Limb (tissue), 2 donors: ENCODE measurements at regions not wholly inside any gene's neighbourhood (a gene's known extent, or its start where the extent isn't known, plus 50 kb on each side); places are given as distances from the start of the nearest gene placed in this dataset.

ENCODE experiments used
- DNase-seq, 2 donors: peaks; one replicate each; pipeline ENCODE4 v3.0.0-alpha.2; 2016; ENCODE audit errors: extremely low spot score in 2 of 2

DNA sequence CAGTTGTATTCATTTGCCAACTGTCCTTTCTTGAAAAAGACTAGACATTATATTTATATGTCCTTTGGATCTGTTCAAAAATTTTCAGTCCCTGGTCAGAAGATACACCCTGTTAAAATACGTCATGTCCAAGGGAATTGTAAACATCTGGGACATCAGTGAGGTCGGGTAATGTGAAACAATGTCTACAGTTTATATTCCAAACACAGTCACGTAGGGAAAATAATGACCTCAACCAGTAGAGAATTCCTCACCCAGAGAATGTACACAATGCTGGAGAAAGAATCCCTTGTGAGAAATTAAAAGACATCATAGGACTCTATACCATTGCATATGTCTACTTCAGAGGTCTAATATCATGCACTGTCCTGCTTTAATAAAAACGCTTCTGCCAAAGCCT, 888.0 kb upstream of the CHAC2 start:
- DNase-seq = no peak

DNA sequence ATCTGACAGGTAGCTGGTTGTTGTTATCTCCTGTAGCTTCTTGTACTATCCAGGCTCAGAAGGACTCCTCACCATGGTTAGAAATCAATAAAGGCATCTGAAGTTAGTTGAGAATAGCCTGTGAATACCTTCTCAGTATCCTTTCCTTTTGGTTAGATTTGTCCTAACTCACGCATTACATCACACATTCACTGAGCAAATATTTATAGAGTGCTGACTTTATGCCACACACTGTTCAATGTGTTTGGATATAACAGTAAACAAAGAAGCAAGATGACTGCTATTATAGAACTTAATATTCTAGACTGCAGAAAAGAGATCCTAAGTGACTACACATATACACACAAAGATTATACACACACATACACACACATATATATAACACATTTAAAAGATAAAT, 889.9 kb upstream of the CHAC2 start:
- no peak for DNase-seq

DNA sequence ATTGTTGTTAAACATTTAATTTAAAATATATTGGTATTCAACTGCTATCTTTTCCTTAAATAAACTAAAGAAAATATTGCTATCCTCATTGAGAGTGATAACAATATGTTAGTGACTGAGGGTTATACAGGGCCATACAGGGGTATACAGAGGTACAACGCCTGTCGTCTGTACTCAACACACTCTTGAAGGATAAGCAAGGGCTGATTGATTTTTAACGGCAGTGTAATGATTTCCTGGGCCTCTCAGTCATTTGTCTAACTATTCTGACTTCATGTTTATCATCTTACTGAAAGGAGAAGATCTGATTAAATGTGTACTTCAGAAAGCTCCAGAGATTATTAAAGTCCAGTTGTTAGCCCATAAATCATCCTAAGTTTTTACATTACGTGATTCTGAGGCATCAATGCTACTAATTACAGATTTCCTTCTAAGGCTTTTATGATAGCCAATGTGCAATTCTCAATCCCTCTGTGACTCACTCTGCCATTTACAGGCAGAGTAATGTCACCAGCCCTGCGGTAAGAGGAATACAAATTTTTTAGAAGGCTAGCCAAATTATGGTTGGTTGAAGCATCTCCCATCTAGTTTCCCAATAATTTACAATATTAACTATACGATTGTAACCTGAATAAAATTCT, 893.0 kb upstream of the CHAC2 start:
- DNase-seq = no peak

- DNase-seq = no peak
These were observed 904.8 kb upstream of the CHAC2 start for GRCh38 chr2:52862801-52863200.

DNA sequence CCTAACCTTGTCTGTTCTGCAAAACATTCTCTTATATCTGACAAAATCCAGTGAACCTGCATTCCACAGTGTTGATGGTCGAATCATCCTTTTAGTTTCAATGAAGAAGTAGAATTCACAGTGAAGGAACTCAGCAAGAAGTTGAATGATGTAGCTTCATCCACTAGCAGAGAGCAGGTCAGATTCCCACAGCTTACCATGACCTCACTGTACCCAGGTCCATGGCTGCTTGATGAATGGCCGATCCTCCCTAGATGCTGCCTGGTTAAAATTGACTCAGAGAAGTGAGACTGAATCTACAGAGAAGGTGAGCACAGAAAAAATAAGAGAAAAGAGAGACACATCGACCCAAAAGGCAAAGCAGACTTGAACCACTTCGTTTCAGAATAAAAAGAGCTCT, 906.0 kb upstream of the CHAC2 start:
- no peak for DNase-seq

GRCh38 chr2:52859065-52859464, 908.5 kb upstream of the CHAC2 start:
- no peak for DNase-seq

- DNase-seq = no peak
These were observed 909.9 kb upstream of the CHAC2 start for GRCh38 chr2:52857722-52858121.

GRCh38 chr2:52852006-52852405, 915.6 kb upstream of the CHAC2 start:
- DNase-seq = no peak

DNA sequence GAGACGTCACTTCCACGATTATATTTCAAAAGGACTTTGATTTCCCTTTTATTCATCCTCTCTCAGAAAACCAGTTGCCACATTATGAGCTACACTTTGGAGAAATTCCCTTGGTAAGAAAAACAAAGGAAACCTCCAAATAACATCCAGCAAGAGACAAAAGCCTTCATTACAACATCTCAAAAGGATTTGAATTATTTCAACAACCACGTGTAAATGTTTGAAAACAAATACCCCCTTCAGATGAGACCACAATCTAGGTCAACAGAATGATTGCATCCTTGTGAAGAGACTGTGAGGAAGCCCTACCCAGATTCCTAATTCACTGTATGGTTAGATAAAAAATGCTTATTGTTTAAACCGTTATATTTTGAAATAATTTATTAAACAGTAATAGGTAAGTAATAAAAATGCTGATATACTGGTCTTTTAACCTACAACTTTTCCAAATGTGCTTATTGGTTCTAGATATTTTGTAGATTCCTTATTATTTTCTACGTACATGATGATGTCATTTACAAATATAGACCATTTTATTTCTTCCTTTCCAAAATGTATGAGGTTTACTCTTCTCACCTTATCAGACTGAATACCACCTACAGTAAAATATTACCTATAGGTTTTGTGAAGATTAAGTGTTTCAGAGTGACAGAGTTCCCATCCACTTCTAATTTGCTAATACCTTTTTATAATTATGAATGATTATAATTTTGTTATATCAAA, 922.7 kb upstream of the CHAC2 start:
- no peak for DNase-seq

- no peak for DNase-seq
These were observed 931.7 kb upstream of the CHAC2 start for GRCh38 chr2:52835909-52836308.

DNA sequence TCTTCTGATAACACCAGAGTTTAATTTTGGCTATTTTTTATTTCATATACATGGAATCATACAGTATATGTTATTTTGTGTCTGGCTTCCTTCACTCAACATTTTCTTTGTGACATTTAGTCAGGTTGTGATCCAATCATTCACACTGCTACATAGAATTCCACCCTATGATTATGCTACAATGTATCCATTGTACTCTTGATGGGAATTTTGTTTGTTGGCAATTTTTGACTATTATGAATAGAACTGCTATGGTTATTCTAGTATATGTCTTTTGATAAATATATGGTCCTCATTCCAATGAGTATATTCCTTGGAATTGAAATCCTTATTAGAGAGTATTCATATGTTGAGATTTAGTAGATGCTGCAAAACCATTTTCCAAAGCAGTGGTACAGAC, 936.4 kb upstream of the CHAC2 start:
- DNase-seq = no peak

DNA sequence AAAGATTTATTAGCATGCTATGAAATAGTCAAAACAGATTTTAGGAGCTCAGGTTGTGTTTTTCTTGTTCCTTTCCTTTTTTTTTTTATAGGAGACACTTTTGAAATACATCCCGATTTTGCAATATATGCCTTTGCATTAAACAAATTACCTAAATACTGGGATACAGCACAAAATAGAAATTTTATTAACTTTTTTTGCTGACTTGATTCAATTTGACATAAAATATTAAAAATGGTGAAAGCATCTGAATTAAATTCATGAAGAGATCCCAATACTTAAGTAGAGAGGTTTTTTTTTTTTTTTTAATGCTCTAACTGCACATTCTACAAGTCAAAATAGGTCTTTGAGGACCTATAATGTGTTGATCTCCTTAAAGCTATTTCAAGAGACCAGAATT, 939.5 kb upstream of the CHAC2 start:
- no peak for DNase-seq

DNA sequence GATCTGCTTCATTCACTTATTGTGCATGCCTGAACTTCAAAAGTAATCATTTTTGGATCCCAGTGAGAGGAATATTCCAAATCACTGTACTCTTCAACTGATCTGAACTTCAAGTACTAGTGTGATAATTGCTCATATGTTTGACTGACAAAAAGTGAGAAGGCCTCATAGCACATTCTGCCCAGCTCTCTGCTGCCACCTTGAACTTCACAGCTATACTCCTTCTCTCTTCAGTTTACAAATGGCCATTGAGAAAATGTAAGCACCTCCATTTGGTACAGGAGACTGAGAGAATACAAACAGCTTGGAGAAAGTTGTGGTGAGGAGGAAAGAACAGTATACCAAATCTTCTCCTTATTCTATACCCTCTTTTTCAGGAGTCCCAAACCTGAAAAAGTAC, 946.0 kb upstream of the CHAC2 start:
- DNase-seq = no peak

GRCh38 chr2:52818958-52819357, 948.6 kb upstream of the CHAC2 start:
- DNase-seq = no peak

- DNase-seq = no peak
These were observed 957.1 kb upstream of the CHAC2 start for GRCh38 chr2:52810460-52810859.

DNA sequence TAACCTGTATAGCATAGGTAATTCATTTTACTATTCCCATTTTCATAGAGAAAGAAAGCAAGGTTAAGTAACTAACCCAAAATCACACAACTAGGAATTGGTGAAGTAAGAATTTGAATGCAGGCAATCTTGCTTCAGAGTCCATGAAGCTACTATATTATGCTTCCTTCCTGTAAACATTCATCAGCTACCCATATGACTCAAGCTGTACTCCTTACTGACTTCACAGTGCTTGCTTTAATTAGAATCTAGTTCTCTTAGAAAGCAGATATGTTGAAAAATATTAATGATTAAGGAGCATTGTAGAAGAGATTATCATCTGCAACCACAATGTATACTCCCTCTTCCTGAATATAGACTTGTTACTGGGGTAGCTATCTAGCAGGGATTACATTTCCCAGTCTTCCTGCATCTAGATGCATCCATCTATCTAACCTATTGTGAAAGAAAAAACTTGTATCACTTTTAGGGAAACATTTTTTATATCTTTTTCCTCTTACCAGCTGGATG, 961.6 kb upstream of the CHAC2 start:
- no peak for DNase-seq

DNA sequence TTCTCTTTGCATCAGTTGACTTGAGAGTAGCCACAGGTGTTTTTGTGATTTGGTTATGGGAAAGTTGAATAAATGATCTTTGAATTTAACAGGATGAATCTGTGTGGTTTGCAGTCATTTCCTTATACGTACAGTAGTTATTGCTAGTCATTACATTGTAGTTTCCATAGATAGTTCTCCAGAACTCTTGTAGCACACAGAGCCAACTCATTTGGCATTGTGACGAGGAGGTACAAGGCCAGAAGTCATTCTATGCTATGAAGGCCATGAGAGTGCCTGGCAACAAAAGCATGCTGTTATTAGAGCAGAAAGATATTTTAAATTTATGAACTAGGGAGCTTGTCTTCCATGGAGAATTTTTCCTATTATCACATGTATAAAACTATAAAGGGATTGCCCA, 973.0 kb upstream of the CHAC2 start:
- peak in 1 of 2 donors; percentile 10 for DNase-seq

DNA sequence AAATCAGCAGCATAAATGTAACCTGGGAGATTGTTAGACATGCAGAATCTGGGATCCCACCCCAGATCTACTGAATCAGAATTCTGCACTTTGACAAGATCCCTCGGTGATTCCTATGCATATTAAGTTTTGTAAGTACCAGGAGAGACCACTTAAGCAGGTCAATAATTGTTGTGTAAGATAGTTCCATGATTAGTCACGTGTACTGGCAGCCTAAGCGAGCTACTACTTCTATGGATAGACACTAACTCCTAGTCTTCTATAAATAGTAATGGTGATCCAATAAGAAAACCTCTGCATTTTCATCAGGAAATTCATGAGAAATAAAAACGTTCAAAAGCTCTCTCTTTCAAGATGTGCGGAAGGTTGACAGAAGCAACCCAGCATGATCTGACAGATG, 988.2 kb upstream of the CHAC2 start:
- no peak for DNase-seq

GRCh38 chr2:52776571-52776970, 991.0 kb upstream of the CHAC2 start:
- no peak for DNase-seq

- no peak for DNase-seq
These were observed 991.9 kb upstream of the CHAC2 start for GRCh38 chr2:52775674-52776073.

GRCh38 chr2:52765735-52766134, 1001.9 kb upstream of the CHAC2 start:
- DNase-seq = no peak

- DNase-seq = no peak
These were observed 1017.8 kb upstream of the CHAC2 start for GRCh38 chr2:52749764-52750163.

DNA sequence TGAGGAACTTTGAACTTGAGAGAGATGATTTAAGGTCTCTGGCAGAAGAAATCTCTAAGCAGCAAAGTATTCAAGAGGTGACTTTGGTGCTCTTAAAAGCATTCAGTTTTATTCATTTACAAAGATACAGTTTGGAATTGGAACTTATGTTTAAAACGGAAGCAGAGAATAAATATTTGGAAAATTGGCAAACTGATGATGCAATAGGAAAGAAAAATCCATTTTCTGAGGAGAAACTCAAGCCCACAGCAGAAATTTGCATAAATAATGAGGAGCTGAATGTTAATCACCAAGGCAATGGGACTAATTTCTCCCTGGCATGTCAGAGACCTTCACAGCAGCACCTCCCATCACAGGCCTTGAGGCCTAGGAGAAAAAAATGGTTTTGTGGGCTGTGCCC, 1022.5 kb upstream of the CHAC2 start:
- DNase-seq = no peak
